HG02588 (cell line): ENCODE measurements at regions not wholly inside any gene's neighbourhood (a gene's known extent, or its start where the extent isn't known, plus 50 kb on each side); places are given as distances from the start of the nearest gene placed in this dataset.

ENCODE experiments used
- ATAC-seq: cut with Tn5 transposase; IDR thresholded peaks from one replicate; pipeline ENCODE4 v1.9.1; 2021; ENCODE audit warnings: mild to moderate bottlenecking, moderate library complexity; ENCODE audit not compliant: unreplicated experiment

DNA sequence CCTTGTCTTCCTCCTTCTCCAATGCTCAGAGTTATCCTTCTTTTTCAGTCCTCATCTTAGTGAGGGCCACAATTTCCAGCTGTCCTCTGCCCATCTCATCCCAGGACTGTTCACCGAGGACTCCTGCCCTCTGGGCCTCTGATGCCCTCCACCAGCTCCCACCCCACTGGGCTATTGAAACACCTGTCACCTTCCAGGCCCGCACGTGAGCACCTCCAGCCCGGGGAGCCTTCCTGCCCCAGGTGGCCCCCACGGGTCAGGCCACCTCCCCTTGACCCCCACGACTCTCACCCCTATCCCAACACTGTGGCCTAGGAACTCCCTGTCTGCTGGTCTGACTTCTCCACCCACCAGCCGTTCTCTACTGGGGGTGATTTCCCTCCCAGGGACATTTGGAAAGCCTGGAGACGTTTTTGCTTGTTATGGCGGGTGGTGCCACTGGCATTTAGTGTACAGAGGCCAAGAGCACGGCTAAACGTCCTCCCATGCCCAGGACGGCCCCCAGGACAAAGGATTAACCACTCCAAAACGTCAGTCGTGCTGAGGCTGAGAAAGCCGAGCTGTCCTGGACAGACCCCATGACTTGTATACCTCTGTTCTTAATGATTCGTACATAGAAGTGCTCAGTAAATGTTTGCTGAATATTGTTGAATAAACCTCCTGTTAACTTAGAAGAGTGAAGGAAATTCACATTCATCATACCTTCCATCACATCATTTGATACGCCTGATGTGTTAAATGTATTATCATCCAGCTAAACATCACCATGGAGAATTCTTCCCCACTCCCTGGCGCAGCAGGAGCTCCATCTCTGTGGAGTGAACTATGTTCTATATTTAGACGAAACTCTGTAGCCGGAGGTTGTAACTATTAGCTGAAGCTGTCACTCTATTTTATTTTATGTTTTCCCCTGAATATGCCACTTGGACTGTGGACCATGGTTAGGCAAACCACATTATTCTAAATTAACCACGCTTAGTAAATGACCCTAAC is 270.1 kb upstream of the SHH start:
- no peak for ATAC-seq

DNA sequence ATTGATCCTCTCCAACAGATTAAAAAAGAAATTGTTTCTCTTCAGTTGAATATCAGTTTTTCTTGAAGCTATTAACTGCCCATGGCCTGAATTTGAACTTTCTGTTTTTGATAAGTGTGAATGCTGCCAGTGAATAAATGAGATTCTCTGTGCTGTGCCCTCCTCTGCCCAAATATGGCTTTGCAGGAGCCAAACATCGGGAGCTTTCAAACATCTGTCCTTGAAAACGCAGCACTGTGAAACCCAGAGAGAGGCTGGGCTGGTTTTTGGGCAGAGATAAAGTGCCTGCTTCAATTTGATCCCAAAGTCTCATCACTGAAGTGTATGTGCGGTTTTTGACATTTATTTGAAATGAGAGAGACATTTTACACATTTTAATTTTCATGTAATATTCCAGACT is 268.3 kb upstream of the SHH start:
- ATAC-seq: no peak

DNA sequence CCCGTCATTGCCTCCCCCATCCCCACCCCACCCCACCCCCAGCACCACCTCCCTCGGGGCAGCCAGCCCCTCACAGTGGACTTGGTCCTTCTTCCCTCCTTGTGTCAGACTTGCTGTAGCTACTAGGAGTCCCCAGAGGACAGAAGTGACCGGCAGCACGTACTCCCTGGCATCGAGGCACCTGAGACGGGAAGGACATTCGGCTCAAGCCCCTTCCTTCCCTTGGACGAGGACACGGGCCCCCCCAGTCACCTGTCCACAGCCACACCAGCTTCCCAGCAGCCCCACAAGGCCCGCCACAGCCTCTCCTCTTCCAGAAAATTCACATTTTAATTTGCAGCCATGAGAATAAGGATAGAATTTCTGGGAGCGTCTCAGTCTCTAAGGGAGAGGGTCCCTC is 267.8 kb upstream of the SHH start:
- no peak for ATAC-seq

DNA sequence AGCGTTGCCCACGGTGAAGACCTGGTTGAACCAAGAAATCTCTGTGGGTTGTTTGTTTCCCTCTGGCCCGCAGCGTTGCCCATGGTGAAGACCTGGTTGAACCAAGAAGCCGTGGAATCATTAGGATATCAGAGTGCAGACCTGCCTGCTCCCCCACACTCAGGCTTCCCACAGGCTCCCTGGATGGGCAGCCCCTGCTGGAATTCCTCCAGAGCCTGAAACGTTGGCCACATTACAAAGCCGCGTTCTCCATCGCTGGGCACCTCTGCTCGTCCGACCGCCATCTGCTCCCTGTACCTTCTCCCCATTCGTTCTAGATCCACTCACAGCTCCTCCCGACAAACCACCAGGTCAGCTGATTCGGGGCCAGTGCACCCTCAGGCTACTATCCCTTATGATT is 266.9 kb upstream of the SHH start:
- ATAC-seq: no peak

DNA sequence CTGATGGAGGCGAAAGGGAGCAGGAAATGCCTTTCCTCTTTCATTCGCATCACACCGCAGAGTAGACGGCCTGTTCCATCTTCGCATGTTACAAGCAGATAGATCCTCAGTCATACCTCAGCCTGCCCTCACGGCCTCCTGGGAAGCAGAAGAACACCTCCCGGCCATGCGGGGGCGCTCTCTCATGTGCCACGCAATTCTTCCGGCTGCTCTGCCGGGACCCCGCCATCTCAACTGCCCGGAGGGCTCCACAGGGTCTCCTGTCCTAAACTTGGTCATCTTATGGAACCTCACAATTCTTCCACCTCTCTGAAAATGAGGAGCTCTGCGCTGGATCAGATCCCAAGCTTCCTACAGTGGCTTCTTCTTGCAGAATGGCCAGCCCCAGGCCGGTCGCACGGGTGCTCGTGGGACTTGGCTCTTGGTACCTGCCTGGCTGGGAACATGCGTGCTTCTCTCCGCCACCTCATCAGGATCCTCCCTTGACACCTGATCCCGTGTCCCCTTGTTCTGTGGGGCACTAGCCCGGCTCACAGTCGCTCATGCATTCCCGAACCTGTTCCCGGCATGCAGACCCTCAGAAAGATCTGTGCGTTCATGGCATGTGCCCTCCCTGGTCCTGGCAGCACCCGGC is 262.8 kb upstream of the SHH start:
- no peak for ATAC-seq

DNA sequence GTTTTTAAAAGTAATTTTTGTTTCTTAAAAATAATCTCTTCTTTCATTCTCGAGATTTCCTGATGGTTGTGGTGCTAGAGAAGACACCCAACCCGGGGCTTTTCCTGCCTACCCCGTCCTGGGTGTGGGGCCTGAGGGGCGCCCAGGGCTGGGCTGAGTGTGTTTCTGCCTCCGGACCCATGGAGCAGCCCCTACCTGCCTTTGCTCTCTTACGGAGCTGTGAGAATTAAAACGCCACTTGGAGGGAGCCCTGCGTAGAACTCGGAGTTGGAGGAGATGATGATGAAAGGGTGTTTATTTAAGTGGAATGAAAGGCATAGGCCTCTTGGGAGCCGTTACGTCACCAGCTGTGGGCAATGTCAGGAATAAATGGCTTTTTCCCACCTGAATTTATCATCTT is 261.8 kb upstream of the SHH start:
- no peak for ATAC-seq

DNA sequence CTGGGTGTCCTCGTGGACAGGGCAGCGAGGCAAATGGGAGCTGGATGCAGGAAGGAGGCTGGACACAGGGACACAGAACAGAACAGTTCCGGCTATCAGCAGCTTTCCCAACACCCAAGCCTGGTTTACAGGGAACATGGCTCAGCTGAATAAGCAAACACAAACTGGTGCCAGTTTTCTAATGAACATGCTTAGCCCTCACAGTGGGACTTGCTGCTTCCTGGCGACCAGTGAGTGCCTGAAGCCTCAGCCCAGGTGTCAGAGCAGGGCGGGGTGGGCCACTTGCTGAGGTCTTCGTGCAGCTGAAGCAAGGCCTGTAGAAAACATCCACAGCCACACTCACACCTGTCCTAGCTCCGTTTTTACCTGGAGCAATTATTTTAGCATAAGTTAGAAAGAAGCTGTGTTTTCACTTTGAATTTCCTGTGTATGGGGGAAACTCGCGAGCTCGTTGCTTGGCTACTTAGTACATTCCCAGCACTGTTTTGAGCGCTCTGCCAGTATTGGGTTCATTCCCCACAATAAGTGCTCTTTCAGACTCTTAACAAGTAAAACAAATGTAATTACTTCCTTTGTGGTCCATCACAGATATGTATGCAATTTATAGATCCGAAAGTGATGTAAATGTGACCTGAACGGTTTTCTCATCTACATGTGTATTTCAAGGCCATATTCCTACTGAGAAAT is 261.2 kb upstream of the SHH start:
- ATAC-seq: no peak

DNA sequence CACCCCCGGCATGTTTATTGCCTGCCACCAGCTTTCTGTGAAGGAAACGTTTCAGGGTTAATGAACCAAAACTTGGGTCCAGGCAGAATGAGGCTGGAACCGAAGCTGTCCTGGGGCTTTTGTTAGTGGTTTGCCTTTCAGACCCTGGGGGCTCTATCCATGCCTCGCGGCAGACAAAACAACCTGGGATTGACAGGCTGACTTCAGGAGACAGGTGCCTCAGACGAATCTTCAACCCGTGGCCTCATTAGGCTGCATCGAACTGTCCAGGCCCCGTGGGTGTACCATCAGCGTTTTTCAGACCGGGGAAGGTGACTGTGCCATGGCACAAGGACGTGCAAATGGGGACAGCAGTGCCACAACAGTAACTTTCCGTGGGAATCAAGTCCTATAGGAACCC is 259.3 kb upstream of the SHH start:
- ATAC-seq: no peak

DNA sequence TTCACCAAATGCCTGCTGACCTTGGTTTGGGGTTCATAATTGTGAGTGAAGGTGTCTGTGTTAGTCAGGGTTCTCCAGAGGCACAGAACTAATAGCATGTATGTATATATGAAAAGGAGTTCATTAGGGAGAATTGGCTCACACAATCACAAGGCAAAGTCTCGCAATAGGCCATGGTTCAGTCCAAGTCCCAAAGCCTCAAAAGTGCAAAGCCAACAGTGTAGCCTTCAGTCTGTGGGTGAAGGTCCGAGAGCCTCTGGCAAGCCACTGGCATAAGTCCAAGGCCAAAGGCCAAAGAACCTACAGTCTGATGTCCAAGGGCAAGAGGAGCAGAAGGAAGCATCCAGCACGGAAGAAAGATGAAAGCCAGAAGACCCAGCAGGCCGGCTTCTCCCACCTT is 257.6 kb upstream of the SHH start:
- ATAC-seq: no peak

DNA sequence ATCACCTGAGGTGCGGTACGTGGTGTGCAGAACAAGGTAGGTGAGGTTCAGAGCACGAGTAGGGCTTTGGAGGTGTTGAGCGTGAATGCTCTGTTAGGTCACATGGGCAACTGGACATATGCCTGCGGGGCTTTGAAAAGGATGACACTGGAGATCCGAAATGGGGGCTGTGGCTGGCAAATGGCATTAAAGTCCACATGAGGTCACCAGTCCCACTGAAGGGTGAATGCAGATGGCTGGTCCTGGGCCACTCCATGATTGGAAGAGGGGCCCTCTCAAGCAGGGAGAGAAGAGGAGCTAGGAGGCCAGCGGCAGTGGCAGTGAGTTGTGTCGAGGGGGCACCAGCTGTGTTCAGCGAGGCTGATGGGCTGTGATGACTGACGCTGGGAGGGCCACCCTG is 254.9 kb upstream of the SHH start:
- ATAC-seq: no peak

DNA sequence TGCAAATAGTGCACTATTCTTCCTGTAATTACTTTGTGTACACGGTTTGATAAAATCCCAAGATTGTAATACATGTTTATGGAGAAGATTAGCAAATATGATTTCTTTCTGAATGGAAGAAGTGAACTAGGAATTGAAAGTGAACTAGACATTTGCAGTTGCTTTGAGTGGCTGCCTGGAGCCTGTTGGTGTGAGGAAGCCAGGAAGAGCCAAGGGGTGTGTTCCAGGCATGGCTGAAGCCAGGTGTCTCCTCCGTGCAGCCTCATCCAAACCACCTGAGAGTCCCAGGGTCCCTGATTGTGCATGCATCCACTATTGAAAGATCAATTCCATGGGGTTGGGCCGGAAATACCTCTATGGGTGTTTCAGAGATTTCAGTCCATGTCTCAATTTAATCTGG is 253.1 kb upstream of the SHH start:
- no peak for ATAC-seq

DNA sequence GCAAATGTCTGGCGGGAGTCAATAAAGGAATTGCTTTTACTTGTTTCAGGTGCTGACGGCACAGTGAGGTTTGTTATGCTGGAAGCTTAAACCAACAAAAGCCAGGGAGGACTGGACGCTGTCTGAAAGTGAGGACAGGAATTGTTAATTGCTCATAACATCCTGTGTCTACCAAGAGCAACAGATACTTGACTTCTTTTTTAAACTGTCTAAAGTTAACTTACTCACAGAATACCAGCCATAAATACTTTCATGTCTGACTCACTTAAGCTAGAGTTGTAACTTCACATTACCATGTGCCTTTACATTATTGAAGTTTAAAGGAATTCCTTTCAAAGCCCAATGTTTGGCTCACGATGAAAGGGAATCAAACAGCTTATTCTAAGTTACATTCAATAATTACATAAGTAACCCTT is 252.7 kb upstream of the SHH start:
- no peak for ATAC-seq

DNA sequence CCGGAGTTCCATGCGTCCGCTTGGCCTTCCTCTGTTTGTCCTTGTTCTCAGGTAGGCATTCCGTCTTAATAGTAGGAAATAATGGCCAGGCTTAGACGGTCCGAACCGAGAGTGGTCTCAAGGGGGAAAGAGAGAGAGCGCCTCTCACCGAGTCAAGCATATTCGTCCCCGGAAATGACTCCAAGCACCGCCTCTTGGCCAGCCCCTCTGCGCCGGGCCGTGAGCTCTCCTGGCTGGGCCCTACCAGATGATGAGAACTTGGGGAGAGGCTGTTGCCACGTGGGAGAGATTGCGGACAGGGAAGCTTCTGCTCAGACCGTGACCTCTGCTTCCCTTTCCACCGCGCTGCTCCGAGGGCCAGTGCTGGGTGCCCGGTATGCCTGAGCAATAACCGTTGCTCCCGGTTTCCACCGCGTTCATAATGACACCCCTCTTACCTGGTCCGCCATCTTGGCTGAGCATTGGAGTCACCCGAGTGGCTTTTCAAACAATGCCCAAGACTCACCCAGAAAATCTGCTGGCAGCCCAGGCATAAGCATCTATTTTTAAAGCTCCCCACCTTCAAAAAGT is 251.1 kb upstream of the SHH start:
- no peak for ATAC-seq

DNA sequence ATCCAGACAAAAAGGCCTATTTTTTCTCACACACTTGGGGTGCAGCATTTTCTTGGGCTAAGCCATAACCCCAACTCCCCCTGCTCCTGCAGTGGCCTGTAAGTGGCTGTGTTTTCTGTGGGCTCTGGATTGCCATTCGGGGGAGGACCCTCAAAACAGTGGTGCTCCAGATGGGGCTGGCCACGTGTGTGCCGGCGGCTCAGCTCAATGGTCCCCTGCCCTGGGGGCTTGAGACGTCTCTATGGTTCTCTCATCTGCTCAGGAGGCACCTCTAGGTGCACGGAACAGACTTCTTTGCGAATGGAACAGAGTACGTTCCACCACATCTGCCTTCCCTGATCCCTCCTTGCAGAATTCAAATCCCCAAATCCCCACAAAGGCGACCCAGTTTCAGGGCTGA is 250.0 kb upstream of the SHH start:
- no peak for ATAC-seq

DNA sequence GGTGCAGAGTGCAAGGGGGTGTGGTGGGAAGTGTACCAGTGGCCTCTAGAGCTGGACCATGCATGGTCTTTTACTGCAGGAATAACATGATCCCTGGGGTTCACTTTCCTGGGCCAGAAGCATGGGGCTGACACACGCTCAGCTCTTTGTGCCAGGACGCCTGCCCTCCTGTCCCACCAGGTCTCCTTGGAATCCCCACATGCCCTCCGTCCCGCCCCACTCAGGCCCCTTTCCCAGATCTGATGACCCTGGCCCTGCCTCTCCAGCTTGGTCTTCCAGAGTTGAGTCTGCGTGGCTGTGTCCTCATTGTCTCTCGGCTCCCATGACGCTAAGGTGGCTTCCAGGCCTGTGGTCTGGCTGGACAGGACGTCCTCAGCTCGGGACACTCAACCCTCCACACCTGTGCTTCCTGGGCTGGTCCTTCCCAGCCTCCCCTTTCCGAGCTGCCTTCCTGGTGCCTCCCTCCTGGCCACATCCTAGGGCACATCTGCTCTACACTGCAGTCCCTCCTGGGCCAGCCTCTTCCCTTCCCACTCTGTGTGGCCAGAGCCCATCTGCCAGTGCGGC is 249.5 kb upstream of the SHH start:
- no peak for ATAC-seq

DNA sequence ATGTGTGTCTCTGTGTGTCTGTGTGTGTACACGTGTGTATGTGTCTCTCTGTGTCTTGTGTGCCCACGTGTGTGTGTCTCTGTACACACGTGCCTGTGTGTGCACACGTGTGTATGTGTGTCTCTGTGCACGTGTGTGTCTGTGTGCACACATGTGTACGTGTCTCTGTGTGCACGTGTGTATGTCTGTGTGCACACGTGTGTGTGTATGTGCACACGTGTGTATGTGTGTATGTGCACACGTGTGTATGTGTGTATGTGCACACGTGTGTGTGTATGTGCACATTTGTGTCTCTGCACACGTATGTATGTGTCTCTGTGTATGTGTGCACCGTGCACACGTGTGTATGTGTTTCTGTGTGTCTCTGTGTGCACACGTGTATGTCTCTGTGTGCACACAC is 248.7 kb upstream of the SHH start:
- no peak for ATAC-seq

DNA sequence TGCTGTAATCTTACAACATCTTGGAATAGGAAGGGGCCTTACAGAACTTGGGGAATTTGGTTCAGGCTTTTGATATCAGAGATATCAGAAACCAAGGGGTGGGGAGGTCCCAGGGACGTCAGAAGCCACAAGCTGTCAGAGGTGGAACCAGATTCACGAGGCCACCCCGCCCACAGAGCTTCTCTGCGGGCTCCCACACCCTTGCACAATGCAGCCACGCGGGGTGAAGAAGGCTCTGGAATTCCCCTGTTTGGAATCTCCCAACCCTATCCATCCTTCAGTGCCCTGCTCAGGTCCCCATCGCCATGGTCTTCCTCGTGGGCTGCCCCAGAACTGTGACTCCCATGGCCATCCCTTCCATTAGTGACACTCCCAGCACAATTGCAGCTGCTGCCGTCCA is 247.1 kb upstream of the SHH start:
- ATAC-seq: no peak

DNA sequence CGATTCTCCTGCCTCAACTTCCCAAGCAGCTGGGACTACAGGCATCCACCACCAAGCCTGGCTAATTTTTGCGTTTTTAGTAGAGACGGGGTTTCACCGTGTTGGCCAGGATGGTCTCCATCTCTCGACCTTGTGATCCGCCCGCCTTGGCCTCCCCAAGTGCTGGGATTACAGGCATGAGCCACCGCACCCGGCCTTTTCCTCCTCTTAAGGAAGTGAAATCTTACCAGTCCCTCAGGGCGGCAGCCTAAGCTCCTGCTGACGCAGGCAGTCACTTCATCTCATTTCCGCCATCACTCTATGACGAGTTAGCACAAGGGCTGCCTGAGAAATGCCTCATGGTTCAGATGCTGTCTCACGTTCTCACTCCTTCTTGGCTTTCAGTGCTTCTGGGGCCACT is 246.0 kb upstream of the SHH start:
- ATAC-seq: no peak

DNA sequence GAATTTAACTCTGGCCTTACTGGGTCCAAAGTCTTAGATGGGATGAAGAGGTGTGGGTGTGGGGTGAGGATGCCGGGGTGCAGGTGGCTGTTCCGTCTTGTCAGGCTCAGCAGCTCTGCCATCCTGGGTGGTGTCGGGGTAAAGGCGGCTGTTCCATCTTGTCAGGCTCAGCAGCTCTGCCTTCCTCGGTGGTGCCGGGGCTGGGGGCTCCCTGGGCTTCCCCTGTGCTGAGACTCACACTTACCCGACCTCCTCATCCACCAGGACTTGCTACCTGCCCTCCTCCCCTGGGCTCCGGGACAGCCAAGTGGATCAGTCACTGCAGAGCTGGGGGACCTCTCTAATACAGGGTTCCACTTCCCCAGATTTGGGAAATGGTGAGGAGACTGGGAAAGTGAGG is 244.3 kb upstream of the SHH start:
- ATAC-seq: no peak

DNA sequence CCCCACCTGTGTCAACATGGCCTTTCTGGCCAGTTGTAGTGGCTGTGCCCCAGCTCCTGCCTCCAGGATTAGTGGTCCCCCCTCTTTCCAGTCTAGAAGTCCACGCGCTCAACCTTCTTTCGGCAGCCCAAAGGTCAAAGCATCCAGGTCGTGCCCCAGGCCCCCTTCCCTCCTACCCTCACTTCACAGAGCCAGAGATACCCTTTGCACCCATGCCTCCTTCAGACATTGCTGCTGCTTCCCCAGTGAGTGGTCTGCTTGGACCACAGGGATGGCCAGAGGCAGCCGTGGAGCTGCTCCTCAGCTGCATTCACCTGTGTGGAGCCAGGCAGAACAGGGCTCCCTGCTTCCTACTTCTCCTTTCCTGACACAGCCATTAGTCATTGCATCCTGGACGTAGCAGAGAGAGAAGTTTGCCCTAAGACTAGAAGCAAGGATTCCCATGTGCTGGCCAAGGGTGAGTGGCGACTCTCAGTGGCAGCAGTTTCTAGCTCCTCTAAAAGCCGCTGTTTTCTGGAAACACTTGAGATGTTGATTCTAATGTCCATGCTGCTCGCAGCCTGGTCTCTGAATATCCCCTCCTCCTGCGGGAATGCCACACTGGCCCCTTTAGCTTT is 243.1 kb upstream of the SHH start:
- ATAC-seq: no peak

DNA sequence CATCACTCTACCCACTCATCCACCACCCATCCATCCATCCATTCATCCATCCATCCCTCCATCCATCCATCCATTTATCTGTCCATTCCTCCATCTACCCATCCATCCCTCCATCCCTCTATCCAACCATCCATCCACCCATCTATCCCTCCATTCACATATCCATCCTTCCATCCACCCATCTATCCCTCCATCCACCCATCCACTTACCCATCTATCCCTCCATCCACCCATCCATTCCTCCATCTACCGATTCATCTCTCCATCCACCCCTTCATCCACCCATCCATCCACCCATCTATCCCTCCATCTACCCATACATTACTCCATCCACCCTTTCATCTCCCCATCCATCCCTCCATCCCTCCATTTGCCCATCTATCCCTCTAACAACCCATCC is 239.6 kb upstream of the SHH start:
- no peak for ATAC-seq
